Neuronal stem cell (in vitro differentiated cells): ENCODE measurements at regions not wholly inside any gene's neighbourhood (a gene's known extent, or its start where the extent isn't known, plus 50 kb on each side); places are given as distances from the start of the nearest gene placed in this dataset.

Source experiments
- DNase-seq: peaks from one replicate; pipeline ENCODE4 v3.0.0-alpha.2; 2013; ENCODE audit warnings: low spot score
- H2AFZ ChIP-seq: one replicate; pipeline ENCODE4 v1.6.1; 2013; ENCODE audit warnings: mild to moderate bottlenecking, low read length, inconsistent platforms
- H2AK5ac ChIP-seq: 2 replicates; pipeline ENCODE4 v1.6.1; 2013; ENCODE audit warnings: low read depth, mild to moderate bottlenecking, inconsistent platforms, low read length, moderate library complexity, mixed read lengths
- H2BK120ac ChIP-seq: 2 replicates; pipeline ENCODE4 v1.6.1; 2013; ENCODE audit warnings: low read depth, mild to moderate bottlenecking, inconsistent platforms, low read length, moderate library complexity, mixed read lengths
- H2BK12ac ChIP-seq: one replicate; pipeline ENCODE4 v1.6.1; 2013; ENCODE audit warnings: low read length, inconsistent platforms
- H2BK15ac ChIP-seq: 2 replicates; pipeline ENCODE4 v1.6.1; 2013; ENCODE audit warnings: mild to moderate bottlenecking, low read length, inconsistent platforms, mixed read lengths
- H2BK5ac ChIP-seq: one replicate; pipeline ENCODE4 v1.6.1; 2013; ENCODE audit warnings: inconsistent platforms, mild to moderate bottlenecking, low read length, moderate library complexity
- H3K14ac ChIP-seq: one replicate; pipeline ENCODE4 v1.6.1; 2013; ENCODE audit warnings: low read length, inconsistent platforms
- H3K18ac ChIP-seq: 2 replicates; pipeline ENCODE4 v1.6.1; 2013; ENCODE audit warnings: low read length, inconsistent platforms
- H3K23ac ChIP-seq: 2 replicates; pipeline ENCODE4 v1.6.1; 2013; ENCODE audit warnings: low read depth, mild to moderate bottlenecking, mixed read lengths, low read length, inconsistent platforms; ENCODE audit not compliant: poor library complexity
- H3K27ac ChIP-seq: replicated peaks from 3 replicates; pipeline ENCODE4 v1.5.1; 2013; ENCODE audit warnings: low read length, inconsistent platforms
- H3K27me3 ChIP-seq, 3 experiments: 2 replicates each; pipeline ENCODE4 v1.6.1; 2013; ENCODE audit warnings: low read length in 3 of 3, mild to moderate bottlenecking in 2 of 3, inconsistent platforms in 1 of 3, low read depth in 1 of 3, mixed read lengths in 1 of 3, moderate library complexity in 1 of 3; ENCODE audit not compliant: control insufficient read depth in 3 of 3, insufficient read depth in 3 of 3
- H3K36me3 ChIP-seq, 2 donors: replicated peaks in 1 of 2; 2 replicates each; pipeline ENCODE4 v1.6.1; 2013; ENCODE audit warnings: low read length in 2 of 2; ENCODE audit not compliant: control insufficient read depth in 2 of 2, insufficient read depth in 2 of 2
- H3K4ac ChIP-seq: 2 replicates; pipeline ENCODE4 v1.6.1; 2013; ENCODE audit warnings: inconsistent platforms, mild to moderate bottlenecking, low read length, moderate library complexity
- H3K4me1 ChIP-seq, 2 donors: 1 replicate in 1 of 2; 2 replicates in 1 of 2; pipeline ENCODE4 v1.6.1; 2013; ENCODE audit warnings: low read length in 2 of 2, low read depth in 1 of 2; ENCODE audit not compliant: control insufficient read depth in 2 of 2, insufficient read depth in 1 of 2
- H3K4me2 ChIP-seq: one replicate; pipeline ENCODE4 v1.6.1; 2013; ENCODE audit warnings: mild to moderate bottlenecking, low read length, inconsistent platforms; ENCODE audit not compliant: insufficient read depth, poor library complexity, severe bottlenecking
- H3K4me3 ChIP-seq, 2 donors: 2 replicates each; pipeline ENCODE4 v1.5.1; 2013; ENCODE audit warnings: low read length in 2 of 2, mild to moderate bottlenecking in 2 of 2, inconsistent platforms in 1 of 2, moderate library complexity in 1 of 2
- H3K79me1 ChIP-seq: one replicate; pipeline ENCODE4 v1.6.1; 2013; ENCODE audit warnings: low read depth, mild to moderate bottlenecking, inconsistent platforms, low read length, moderate library complexity
- H3K9ac ChIP-seq: one replicate; pipeline ENCODE4 v1.6.1; 2013; ENCODE audit warnings: mild to moderate bottlenecking, low read depth, low read length, inconsistent platforms; ENCODE audit not compliant: poor library complexity
- H3K9me3 ChIP-seq, 2 donors: replicated peaks in 1 of 2; 2 replicates each; pipeline versions ENCODE3 to v1.6.1; 2013; ENCODE audit warnings: low read length in 2 of 2, mild to moderate bottlenecking in 2 of 2, inconsistent platforms in 1 of 2, low read depth in 1 of 2, mixed read lengths in 1 of 2, moderate library complexity in 1 of 2; ENCODE audit not compliant: control insufficient read depth in 2 of 2, insufficient read depth in 1 of 2
- H4K8ac ChIP-seq: one replicate; pipeline ENCODE4 v1.6.1; 2013; ENCODE audit warnings: low read depth, mild to moderate bottlenecking, inconsistent platforms, low read length, moderate library complexity
- H4K91ac ChIP-seq: one replicate; pipeline ENCODE4 v1.6.1; 2013; ENCODE audit warnings: low read length, low read depth, mild to moderate bottlenecking, inconsistent platforms; ENCODE audit not compliant: poor library complexity
- WGBS, 2 donors: extraction: QIAGEN DNeasy Blood & Tissue Kit; methylation state at CpG; one replicate each; pipeline ENCODE4 v1.1.7; 2013; ENCODE audit warnings: missing lambda C conversion rate in 2 of 2, mixed read lengths in 1 of 2; ENCODE audit not compliant: insufficient read length in 2 of 2, insufficient replicate concordance in 1 of 2; ENCODE audit errors: extremely low coverage in 2 of 2; 5-methylcytosine and 5-hydroxymethylcytosine counted together

GRCh38 chr7:15805891-15806290, 119.4 kb upstream of the MEOX2 start:
- Histone ChIP-seq H3K14ac (no peak overlapping the region), H2BK5ac (no peak overlapping the region), H2AK5ac (no peak overlapping the region), H4K91ac (no peak overlapping the region), H4K8ac (no peak overlapping the region), H3K23ac (no peak overlapping the region), H3K9me3 (no peaks in the 10 kb centered on the region), H3K27me3 (no peaks in the 10 kb centered on the region), H3K4me1 (peaks cover 0 to 8% of the 10 kb centered on the region in 2 donors), H3K79me1 (no peaks in the 10 kb centered on the region), H2BK120ac (no peak overlapping the region), H3K4ac (no peak overlapping the region), H3K4me2 (no peak overlapping the region), H3K4me3 (no peak overlapping the region), H2BK15ac (no peak overlapping the region), H3K18ac (no peak overlapping the region), H3K36me3 (no peaks in the 10 kb centered on the region), H2AFZ (peak overlapping the region; percentile 57), H3K27ac (no peak overlapping the region), H3K9ac (no peak overlapping the region), H2BK12ac (no peak overlapping the region)
- no CpG with 5 or more reads among the region's 2 CpGs for WGBS, 2 donors
- no peak for DNase-seq

DNA sequence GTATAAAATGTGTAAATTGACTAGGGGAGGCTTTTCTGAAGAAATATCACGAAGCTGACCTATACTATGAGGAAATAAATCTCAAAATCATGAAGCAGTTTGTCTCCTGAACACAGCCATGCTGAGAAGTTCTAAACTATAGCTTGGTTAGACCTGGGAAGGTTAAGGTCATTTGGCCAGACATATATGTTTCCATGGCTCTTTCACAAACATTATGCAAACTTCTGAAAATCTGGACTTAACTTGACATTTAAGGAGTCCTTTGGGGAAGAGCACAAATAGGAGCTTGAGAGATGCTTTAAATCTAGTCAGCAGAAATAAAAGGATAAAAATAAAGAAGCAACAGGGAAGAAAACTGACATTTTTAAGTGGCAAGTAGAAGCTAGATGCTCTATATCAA, 115.9 kb upstream of the MEOX2 start:
- Histone ChIP-seq H3K27me3 (no peaks in the 10 kb centered on the region), H3K4me2 (no peak overlapping the region), H2BK15ac (no peak overlapping the region), H2BK120ac (no peak overlapping the region), H3K23ac (no peak overlapping the region), H3K18ac (no peak overlapping the region), H3K27ac (no peak overlapping the region), H3K9ac (no peak overlapping the region), H3K36me3 (no peaks in the 10 kb centered on the region), H3K9me3 (no peaks in the 10 kb centered on the region), H2AK5ac (no peak overlapping the region), H3K4ac (no peak overlapping the region), H3K79me1 (no peaks in the 10 kb centered on the region), H3K4me3 (no peak overlapping the region), H3K14ac (no peak overlapping the region), H2AFZ (no peak overlapping the region), H3K4me1 (peaks cover 0 to 9% of the 10 kb centered on the region in 2 donors), H4K91ac (no peak overlapping the region), H4K8ac (no peak overlapping the region), H2BK12ac (no peak overlapping the region), H2BK5ac (no peak overlapping the region)
- no peak for DNase-seq
- no CpG with 5 or more reads among the region's 1 CpG for WGBS, 2 donors

DNA sequence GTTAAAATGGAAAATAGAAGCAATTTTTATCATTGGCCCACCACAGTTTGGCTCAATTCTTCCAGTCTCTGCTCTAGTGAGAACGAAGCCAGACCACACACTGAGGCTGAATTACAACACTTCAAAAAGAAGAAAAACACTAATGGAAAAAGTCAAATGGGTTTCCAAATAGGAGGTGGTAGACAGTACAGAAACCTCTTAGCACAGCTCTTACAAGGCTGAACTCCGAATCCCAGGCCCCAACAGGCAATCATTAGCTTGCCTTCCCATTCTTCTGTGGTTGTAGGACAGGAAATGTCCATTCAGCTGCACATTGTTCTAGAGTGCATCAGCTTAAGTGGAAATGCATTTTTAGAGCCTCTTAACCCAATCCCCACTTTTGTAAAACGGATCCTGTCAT, 115.1 kb upstream of the MEOX2 start:
- Histone ChIP-seq H4K8ac (no peak overlapping the region), H2BK15ac (no peak overlapping the region), H3K79me1 (no peaks in the 10 kb centered on the region), H3K9ac (no peak overlapping the region), H3K4me3 (no peak overlapping the region), H2AFZ (peak overlapping the region; percentile 5), H3K4me2 (no peak overlapping the region), H3K9me3 (no peaks in the 10 kb centered on the region), H3K36me3 (no peaks in the 10 kb centered on the region), H4K91ac (no peak overlapping the region), H2BK12ac (no peak overlapping the region), H3K18ac (no peak overlapping the region), H2BK5ac (no peak overlapping the region), H3K27me3 (no peaks in the 10 kb centered on the region), H3K4ac (no peak overlapping the region), H2AK5ac (no peak overlapping the region), H2BK120ac (no peak overlapping the region), H3K14ac (no peak overlapping the region), H3K23ac (no peak overlapping the region), H3K4me1 (peaks cover 0 to 9% of the 10 kb centered on the region in 2 donors), H3K27ac (no peak overlapping the region)
- no peak for DNase-seq
- WGBS, 2 donors, result no CpG with 5 or more reads among the region's 3 CpGs

DNA sequence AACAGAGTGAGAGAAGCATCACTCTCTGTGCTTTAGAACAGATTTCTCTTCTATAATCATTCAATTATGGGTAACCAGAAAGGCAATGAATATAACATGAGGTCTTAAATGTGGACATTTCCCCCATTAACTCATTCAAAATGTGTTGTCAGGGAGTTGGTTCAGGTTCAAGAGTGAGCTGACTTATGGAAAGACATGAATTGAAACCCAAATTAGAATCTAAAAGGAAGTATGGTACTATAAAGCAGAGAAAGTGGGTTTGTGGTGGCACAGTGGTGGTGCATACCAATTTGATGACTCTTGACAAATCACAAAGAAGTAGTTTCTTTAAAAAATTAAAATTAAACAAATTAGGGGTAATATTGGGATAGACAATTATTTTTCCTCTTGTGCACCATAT, 114.6 kb upstream of the MEOX2 start:
- Histone ChIP-seq H3K27me3 (no peaks in the 10 kb centered on the region), H2BK120ac (no peak overlapping the region), H3K4me2 (no peak overlapping the region)

More for the DNA sequence above, 114.6 kb upstream of the MEOX2 start:
- Histone ChIP-seq H3K23ac (no peak overlapping the region), H3K9ac (no peak overlapping the region), H3K9me3 (no peaks in the 10 kb centered on the region), H2BK15ac (no peak overlapping the region), H3K18ac (no peak overlapping the region), H3K4ac (no peak overlapping the region), H4K8ac (no peak overlapping the region), H2BK5ac (no peak overlapping the region), H3K36me3 (no peaks in the 10 kb centered on the region), H3K79me1 (no peaks in the 10 kb centered on the region), H2AFZ (no peak overlapping the region), H2AK5ac (no peak overlapping the region), H3K14ac (no peak overlapping the region), H3K4me3 (no peak overlapping the region), H4K91ac (no peak overlapping the region), H3K27ac (no peak overlapping the region), H2BK12ac (no peak overlapping the region), H3K4me1 (peaks cover 0 to 9% of the 10 kb centered on the region in 2 donors)
- DNase-seq, result no peak
